ENCODE measurements at regions not wholly inside any gene's neighbourhood (a gene's known extent, or its start where the extent isn't known, plus 50 kb on each side); places are given as distances from the start of the nearest gene placed in this dataset.

- H3K36me3 ChIP-seq (ENCODE audit: insufficient read depth in 1 of 2, low read depth in 1 of 2): no peaks in the 10 kb centered on the region
- no peaks in the 10 kb centered on the region for H3K27me3 ChIP-seq (ENCODE audit: insufficient read depth in 3 of 3, low read length in 2 of 3)
- no peak for DNase-seq
- no peak for ATAC-seq
- H3K27ac ChIP-seq: no peak overlapping the region
- intact Hi-C loops (cut with DNase I): no loop called here
- H3K4me3 ChIP-seq: no peak overlapping the region
- H3K4me1 ChIP-seq: no peaks in the 10 kb centered on the region
- H3K9me3 ChIP-seq: no peaks in the 10 kb centered on the region
- 59 to 74% (median 68%) methylated on average over 4 of the region's 4 CpGs for WGBS, 3 donors
- TF ChIP-seq CTCF (IDR thresholded peaks at IDR 0.05): no peak
Measured at GRCh38 chr14:29354486-29354885, 573.2 kb downstream of the PRKD1 start.

GRCh38 chr14:29355331-29355730 lies 572.3 kb downstream of the PRKD1 start:
- 48 to 71% (median 66%) methylated on average over 1 of the region's 1 CpG for WGBS, 3 donors
- Histone ChIP-seq H3K4me3 (no peak overlapping the region), H3K4me1 (no peaks in the 10 kb centered on the region), H3K27me3 (ENCODE audit: insufficient read depth in 3 of 3, low read length in 2 of 3) (no peaks in the 10 kb centered on the region), H3K36me3 (ENCODE audit: insufficient read depth in 1 of 2, low read depth in 1 of 2) (no peaks in the 10 kb centered on the region), H3K27ac (no peak overlapping the region), H3K9me3 (no peaks in the 10 kb centered on the region)
- no peak for TF ChIP-seq CTCF (IDR thresholded peaks at IDR 0.05)
- no peak for ATAC-seq
- intact Hi-C loops (cut with DNase I): no loop called here
- no peak for DNase-seq

GRCh38 chr14:29355846-29356245 lies 571.8 kb downstream of the PRKD1 start:
- ATAC-seq (no peak), DNase-seq (no peak)
- H3K9me3 ChIP-seq: no peaks in the 10 kb centered on the region
- H3K4me1 ChIP-seq: no peaks in the 10 kb centered on the region
- intact Hi-C loops (cut with DNase I): no loop called here
- WGBS, 3 donors: 76 to 80% (median 77%) methylated on average over 1 of the region's 1 CpG
- H3K27ac ChIP-seq: no peak overlapping the region
- no peaks in the 10 kb centered on the region for H3K36me3 ChIP-seq (ENCODE audit: insufficient read depth in 1 of 2, low read depth in 1 of 2)
- H3K4me3 ChIP-seq: no peak overlapping the region
- no peaks in the 10 kb centered on the region for H3K27me3 ChIP-seq (ENCODE audit: insufficient read depth in 3 of 3, low read length in 2 of 3)
- TF ChIP-seq CTCF (IDR thresholded peaks at IDR 0.05): no peak

- no peaks in the 10 kb centered on the region for H3K27me3 ChIP-seq (ENCODE audit: insufficient read depth in 3 of 3, low read length in 2 of 3)
- H3K9me3 ChIP-seq: no peaks in the 10 kb centered on the region
- WGBS, 3 donors: 64 to 71% (median 66%) methylated on average over 3 of the region's 3 CpGs
- intact Hi-C loops (cut with DNase I): no loop called here
- no peak overlapping the region for H3K27ac ChIP-seq
- DNase-seq (no peak), ATAC-seq (no peak)
- TF ChIP-seq CTCF (IDR thresholded peaks at IDR 0.05): no peak
- H3K4me1 ChIP-seq: no peaks in the 10 kb centered on the region
- H3K4me3 ChIP-seq: no peak overlapping the region
- no peaks in the 10 kb centered on the region for H3K36me3 ChIP-seq (ENCODE audit: insufficient read depth in 1 of 2, low read depth in 1 of 2)
Measured at GRCh38 chr14:29360656-29361055, 567.0 kb downstream of the PRKD1 start.

- H3K9me3 ChIP-seq: no peaks in the 10 kb centered on the region
- no peaks in the 10 kb centered on the region for H3K27me3 ChIP-seq (ENCODE audit: insufficient read depth in 3 of 3, low read length in 2 of 3)
- WGBS, 3 donors: 85 to 92% (median 85%) methylated on average over 2 of the region's 2 CpGs
- H3K4me1 ChIP-seq: no peaks in the 10 kb centered on the region
- intact Hi-C loops (cut with DNase I): no loop called here
- ATAC-seq: no peak
- no peaks in the 10 kb centered on the region for H3K36me3 ChIP-seq (ENCODE audit: insufficient read depth in 1 of 2, low read depth in 1 of 2)
- H3K4me3 ChIP-seq: no peak overlapping the region
- H3K27ac ChIP-seq: no peak overlapping the region
- TF ChIP-seq CTCF (IDR thresholded peaks at IDR 0.05): no peak
- DNase-seq: no peak
Measured at GRCh38 chr14:29370024-29370423, 557.6 kb downstream of the PRKD1 start.

All from psoas muscle (tissue), 7 donors.